ENCODE measurements at regions not wholly inside any gene's neighbourhood (a gene's known extent, or its start where the extent isn't known, plus 50 kb on each side); places are given as distances from the start of the nearest gene placed in this dataset.

DNA sequence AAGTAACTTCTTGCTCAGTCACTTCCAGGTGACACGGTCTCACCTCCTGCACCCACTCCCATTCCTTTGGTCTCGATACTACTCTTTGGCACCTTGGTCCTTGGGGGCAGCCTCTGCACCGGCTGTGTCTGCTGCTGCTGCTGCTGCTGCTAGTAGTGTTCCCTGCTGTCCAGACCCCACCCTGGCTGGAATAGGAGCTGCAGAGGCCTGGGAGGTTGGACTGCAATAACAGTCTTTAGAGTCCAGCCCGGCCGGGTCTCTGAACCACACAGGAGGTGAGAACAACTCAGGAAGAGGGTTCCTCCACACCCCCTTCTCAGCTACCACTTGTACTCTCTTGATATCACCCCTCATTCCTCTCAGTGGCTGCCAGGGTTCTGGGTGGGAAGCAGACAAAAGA, 231.1 kb upstream of the NLRP1 start:
- no peak for TF ChIP-seq TAF1 (IDR thresholded peaks at IDR 0.05; ENCODE audit: borderline replicate concordance, low read depth, low read length)
- TF ChIP-seq POLR2A (IDR thresholded peaks at IDR 0.05; ENCODE audit: low read depth, low read length): no peak
- no peak for TF ChIP-seq POLR2AphosphoS5 (IDR thresholded peaks at IDR 0.05; ENCODE audit: low read depth, low read length)
- no peak for DNase-seq (ENCODE audit: insufficient read length)
- FAIRE-seq: no peak

DNA sequence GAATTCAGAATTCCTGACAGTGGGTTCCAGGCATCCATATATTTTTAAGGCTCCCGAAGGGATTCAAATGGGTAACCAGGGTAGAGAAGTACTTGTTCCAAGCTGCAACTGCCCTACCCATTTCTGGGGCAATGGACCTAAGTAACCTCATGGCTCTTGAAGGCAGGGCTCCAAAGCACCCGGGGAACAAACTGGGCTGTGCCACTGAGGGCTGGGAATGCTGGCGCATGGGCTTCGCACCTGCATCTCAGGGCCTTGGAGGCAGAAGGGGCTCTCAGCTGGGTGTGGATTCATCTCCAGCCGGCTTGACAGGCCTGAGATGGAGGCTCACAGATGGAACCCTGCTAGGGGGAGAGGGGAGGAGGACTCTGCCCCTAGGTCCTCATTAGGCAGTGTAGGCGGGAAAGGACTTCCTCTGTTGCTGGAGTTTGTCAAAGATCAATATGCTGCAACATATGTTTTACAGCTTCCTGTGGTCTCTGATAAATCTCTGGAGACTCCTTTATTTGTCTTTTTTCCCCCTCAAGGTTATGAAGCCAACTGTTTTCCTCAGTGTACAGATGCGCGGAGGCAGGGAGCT, 232.3 kb upstream of the NLRP1 start:
- DNase-seq (ENCODE audit: insufficient read length): no peak

DNA sequence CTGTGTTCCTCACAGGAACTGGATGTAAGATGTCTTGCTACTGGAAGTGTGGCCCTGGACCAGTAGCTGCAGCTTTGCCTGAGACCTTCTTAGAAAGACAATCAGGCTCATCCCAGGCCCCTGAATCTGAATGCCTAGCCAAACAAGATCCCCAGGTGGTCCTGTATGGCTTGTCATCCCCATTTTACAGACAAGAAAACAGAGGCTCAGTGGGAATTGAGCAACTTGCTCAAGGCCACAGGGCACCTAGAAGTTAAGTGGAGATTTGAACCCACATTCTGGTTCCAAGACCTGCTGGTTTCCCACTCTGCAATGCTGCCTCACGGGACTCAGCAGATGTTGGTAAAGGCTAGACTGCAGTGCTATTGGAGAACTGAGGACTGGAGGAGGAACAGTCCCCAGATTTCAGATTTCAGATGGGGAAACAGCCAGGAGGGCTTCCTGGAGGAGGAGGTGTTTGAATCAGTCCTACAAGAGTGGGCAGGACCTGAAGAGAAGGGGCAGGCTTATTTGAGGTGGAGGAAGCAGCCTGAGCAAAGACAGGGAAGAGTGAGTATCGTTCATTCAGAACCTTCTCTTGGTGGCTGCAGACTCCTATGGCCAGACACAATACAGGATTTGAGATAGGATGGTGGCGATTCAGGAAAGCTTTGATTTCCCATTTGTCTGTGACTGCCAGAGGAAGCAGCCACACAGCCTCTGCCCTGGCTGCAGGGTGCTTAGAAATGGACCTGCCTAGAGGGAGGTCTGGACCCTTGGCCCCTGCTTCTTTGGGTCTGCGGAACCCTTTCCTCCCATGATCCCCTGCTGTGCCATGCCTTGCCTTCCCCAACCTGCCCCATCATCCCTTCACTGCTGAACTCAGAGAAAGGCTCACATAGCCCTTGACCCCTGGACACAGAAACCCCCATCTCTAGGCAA, 233.4 kb upstream of the NLRP1 start:
- TF ChIP-seq POLR2AphosphoS5 (IDR thresholded peaks at IDR 0.05; ENCODE audit: low read depth, low read length): no peak
- TF ChIP-seq POLR2A (IDR thresholded peaks at IDR 0.05; ENCODE audit: low read depth, low read length): no peak
- TF ChIP-seq TAF1 (IDR thresholded peaks at IDR 0.05; ENCODE audit: borderline replicate concordance, low read depth, low read length): no peak
- no peak for DNase-seq (ENCODE audit: insufficient read length)
- no peak for FAIRE-seq

More for the DNA sequence above, 232.3 kb upstream of the NLRP1 start:
- TF ChIP-seq POLR2A (IDR thresholded peaks at IDR 0.05; ENCODE audit: low read depth, low read length) (no peak), POLR2AphosphoS5 (IDR thresholded peaks at IDR 0.05; ENCODE audit: low read depth, low read length) (no peak), TAF1 (IDR thresholded peaks at IDR 0.05; ENCODE audit: borderline replicate concordance, low read depth, low read length) (no peak)
- FAIRE-seq: no peak

DNA sequence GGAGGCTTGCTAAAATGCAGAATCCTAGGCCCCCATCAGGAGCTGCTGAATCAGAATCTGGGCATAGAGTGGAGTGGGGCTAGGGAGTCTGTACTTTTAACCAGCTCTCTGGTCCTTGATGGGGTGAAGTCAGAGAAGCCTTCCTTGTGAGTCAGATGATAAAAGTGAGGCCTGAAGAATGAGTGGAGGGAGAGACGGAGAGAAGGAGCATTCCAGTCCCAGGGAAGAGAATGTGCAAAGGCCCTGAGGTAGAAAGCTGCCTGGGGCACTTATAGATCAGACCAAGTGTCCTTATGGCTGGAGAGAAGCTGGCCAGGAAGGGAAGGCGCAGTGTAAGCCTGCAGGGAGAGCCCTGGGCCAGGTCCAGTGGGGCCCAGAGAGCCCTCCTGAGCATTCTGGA, 235.1 kb upstream of the NLRP1 start:
- TF ChIP-seq TAF1 (IDR thresholded peaks at IDR 0.05; ENCODE audit: borderline replicate concordance, low read depth, low read length) (no peak), POLR2AphosphoS5 (IDR thresholded peaks at IDR 0.05; ENCODE audit: low read depth, low read length) (no peak), POLR2A (IDR thresholded peaks at IDR 0.05; ENCODE audit: low read depth, low read length) (no peak)
- no peak for FAIRE-seq
- DNase-seq (ENCODE audit: insufficient read length): no peak

DNA sequence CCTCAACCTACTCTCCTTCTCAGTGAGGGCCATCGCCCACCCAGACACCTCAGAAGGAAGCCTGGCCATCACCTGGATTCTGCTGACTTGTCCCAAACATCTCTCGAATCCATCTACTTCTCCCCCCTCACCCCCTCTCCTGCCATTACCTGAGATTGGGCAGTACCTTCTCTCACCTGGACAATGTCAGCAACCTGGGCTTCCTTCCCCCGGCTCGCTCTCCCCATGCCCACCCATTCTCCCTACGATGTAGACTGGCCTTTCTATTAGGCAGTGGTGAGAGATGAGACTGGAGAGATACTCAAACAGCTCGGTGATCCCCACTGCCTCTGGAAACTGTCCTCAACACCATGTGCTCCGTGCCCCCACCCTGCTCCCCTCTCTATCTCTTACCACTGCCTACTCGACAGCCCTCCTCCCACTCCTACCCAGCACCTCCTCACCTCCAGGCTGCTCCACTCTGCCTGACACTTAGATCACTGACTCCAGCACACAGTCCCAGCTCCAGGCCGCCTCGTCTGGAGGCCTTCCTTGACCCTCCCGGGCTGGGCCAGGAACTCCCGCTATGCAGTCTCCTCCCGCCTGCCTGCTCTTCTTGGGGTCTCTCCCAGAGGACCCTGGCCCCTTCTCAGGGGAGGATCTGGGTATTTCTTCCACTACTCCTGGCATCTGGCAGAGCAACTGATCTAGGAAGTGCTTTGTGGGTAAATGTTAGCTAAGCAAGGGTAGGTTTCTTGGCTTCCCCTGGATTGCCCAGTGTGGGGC, 235.8 kb upstream of the NLRP1 start:
- no peak for TF ChIP-seq POLR2A (IDR thresholded peaks at IDR 0.05; ENCODE audit: low read depth, low read length)
- TF ChIP-seq POLR2AphosphoS5 (IDR thresholded peaks at IDR 0.05; ENCODE audit: low read depth, low read length): no peak
- no peak for TF ChIP-seq TAF1 (IDR thresholded peaks at IDR 0.05; ENCODE audit: borderline replicate concordance, low read depth, low read length)
- DNase-seq (ENCODE audit: insufficient read length) (no peak), FAIRE-seq (no peak)

DNA sequence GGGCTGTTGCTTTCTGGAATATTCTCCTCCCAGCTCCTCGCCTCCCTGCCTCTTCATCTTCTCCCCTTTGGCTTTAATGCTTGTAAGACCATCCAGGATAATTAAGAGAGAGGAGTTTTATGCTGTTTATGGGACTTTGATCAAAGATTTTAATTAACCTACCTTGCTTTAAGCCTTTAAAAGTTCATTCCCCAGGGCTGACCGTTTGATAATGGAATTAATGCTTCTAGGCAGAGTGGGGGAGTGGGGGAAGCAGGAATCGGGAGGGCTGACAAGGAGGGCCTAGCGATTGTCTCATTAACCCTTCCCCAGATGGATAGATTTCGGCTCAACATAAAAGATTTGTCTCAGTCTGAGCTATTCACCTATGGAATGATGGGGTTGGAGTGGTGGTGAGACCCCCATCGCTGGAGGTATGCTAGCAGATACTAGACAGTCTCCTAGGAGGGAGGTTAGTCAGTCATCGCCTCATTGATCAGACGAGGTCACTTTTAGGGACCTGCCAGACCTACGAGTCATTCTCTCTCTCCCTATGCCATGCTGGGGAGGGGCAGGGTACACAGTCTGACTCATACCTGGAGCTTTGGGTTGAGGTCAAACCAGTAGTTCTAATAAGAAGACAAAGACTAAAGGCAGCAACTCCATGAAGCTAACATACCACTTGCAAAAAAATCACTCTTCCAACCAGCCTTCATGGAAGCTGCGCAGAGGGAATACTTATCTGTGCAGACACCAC, 236.6 kb upstream of the NLRP1 start:
- FAIRE-seq (no peak), DNase-seq (ENCODE audit: insufficient read length) (no peak)
- TF ChIP-seq POLR2AphosphoS5 (IDR thresholded peaks at IDR 0.05; ENCODE audit: low read depth, low read length): no peak
- no peak for TF ChIP-seq TAF1 (IDR thresholded peaks at IDR 0.05; ENCODE audit: borderline replicate concordance, low read depth, low read length)

DNA sequence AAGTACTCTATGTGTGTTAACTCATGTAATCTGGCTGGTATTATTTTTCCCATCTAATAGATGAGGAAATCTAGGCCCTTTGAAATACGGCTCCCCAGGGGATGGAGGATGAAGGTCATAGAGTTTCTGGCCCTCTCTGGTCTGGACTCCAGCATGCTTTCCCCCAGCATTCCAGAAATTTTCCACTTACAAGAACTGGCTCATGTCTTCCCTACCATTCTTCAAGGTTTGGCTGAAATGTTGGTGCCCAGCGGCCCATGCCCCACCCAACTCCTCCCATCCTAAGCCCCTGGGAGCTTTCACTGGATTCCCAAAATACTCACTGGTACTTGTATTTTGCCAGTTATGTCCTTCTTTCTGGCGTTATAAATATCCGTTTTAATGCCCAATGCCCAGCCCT, 237.5 kb upstream of the NLRP1 start:
- no peak for FAIRE-seq

DNA sequence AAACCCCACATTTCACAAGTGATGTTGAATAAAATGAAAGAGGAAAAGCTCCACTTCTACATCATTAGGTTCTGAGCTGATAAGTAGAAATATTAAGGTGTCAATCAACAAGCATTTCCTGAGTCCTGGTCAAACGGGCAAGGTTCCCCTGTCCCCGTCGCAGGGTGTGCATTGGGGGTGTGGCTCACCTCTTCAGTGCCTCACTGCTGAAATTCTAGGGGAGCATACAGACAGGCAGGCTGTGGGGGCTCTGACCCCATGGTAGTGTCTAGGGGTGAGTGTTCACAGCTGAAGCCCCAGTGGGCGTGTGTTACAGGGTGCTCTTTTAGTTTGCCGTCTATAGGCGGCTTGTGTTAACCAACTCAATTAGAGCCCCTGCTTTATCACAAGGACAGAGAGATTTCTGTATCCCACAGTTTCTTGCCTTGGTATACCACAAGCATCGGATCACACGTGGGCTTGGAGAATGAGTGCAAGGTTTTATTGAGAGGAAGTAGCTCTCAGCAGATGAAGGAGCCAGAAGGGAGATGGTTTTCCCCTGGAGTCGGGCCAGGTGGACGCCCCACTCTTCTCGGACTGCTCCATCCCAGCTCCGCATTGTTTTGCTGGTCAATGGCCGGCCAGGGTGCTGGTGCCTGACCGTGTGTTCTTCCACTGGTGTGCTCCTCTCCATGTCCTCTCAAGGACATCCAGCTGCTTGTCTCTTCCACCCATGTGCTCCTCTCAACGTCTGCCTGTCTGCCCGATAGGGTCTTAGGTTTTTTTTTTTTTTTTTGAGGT, 238.2 kb upstream of the NLRP1 start:
- FAIRE-seq (no peak), DNase-seq (ENCODE audit: insufficient read length) (no peak)
- no peak for TF ChIP-seq POLR2A (IDR thresholded peaks at IDR 0.05; ENCODE audit: low read depth, low read length)

More for the DNA sequence above, 237.5 kb upstream of the NLRP1 start:
- no peak for TF ChIP-seq TAF1 (IDR thresholded peaks at IDR 0.05; ENCODE audit: borderline replicate concordance, low read depth, low read length)
- TF ChIP-seq POLR2A (IDR thresholded peaks at IDR 0.05; ENCODE audit: low read depth, low read length): no peak
- no peak for TF ChIP-seq POLR2AphosphoS5 (IDR thresholded peaks at IDR 0.05; ENCODE audit: low read depth, low read length)
- no peak for DNase-seq (ENCODE audit: insufficient read length)

DNA sequence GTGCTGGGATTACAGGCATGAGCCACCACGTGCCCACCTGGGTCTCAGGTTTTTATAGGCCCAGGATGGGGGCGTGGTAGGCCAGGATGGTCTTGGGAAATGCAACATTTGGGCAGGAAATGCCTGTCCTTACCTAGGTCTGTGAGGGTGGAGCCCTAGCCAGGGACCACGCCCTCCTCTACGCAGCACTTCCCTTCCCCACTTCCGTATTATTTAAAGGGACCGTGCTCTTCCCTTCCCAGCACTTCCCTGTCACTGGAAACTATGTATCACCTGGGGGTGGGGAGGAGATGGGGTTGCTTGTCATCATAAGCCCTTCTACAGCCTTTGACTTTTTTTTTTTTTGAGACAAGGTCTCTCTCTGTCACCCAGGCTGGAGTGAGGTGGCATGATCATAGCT, 238.9 kb upstream of the NLRP1 start:
- TF ChIP-seq TAF1 (IDR thresholded peaks at IDR 0.05; ENCODE audit: borderline replicate concordance, low read depth, low read length) (no peak), POLR2AphosphoS5 (IDR thresholded peaks at IDR 0.05; ENCODE audit: low read depth, low read length) (no peak), POLR2A (IDR thresholded peaks at IDR 0.05; ENCODE audit: low read depth, low read length) (no peak)
- DNase-seq (ENCODE audit: insufficient read length): no peak
- FAIRE-seq: no peak

DNA sequence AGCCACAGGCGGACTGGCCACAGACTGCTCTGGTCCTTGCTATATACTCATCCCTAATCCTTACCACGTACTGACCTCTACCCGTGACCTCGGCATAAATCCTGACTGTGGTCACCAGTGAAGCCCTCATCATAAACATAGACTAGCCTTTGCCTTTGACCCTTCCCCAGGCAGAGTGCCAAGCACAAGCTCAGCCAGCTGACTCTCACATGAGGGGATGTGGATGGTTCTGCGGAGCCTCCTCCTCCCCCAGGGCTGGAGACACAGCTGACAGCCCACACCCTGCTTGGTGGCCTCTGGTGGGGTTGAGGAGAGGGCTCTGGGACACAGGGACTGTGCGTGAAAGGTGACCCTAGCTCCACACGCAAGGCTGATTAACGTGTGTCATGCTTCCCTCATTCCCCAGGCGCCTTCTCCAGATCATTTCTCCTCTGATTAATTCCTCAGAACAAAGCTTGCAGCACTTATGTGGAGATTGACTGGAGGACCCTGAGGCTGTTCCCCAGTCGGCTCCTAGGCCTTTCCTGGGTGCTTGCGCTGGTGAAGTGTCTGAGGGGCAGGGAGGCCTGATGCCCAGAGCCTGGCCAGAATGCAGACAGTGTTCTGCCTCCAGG, 241.5 kb upstream of the NLRP1 start:
- no peak for FAIRE-seq

More for the DNA sequence above, 241.5 kb upstream of the NLRP1 start:
- no peak for DNase-seq (ENCODE audit: insufficient read length)
- TF ChIP-seq POLR2A (IDR thresholded peaks at IDR 0.05; ENCODE audit: low read depth, low read length) (no peak), TAF1 (IDR thresholded peaks at IDR 0.05; ENCODE audit: borderline replicate concordance, low read depth, low read length) (no peak), POLR2AphosphoS5 (IDR thresholded peaks at IDR 0.05; ENCODE audit: low read depth, low read length) (no peak)

Data from GM12892 (cell line).